ENCODE measurements at regions not wholly inside any gene's neighbourhood (a gene's known extent, or its start where the extent isn't known, plus 50 kb on each side); places are given as distances from the start of the nearest gene placed in this dataset.

- DNase-seq (ENCODE audit: low read depth in 4 of 4, low spot score in 3 of 4) = no peak
Observed at GRCh38 chr18:5091741-5092140, 105.3 kb downstream of the AKAIN1 start.

DNA sequence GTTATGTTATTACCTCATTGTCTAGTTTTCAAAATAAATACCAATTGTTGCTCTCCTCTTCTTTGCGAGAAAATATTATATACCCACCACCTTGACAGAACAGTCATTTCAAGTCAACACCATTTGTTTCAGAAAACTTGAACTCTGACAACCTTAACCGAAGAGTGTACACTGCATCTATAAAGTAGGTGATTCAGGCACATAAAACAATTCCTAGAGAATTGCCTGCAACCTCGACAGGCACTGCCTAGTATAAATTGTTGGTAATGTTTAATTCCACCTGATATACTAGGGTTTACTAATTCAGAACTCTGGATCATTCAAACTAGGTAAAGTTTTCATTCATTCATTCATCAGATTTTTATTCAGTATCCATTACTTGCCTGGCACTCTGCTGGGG lies 121.8 kb downstream of the AKAIN1 start:
- no peak for DNase-seq (ENCODE audit: low read depth in 4 of 4, low spot score in 3 of 4)

DNA sequence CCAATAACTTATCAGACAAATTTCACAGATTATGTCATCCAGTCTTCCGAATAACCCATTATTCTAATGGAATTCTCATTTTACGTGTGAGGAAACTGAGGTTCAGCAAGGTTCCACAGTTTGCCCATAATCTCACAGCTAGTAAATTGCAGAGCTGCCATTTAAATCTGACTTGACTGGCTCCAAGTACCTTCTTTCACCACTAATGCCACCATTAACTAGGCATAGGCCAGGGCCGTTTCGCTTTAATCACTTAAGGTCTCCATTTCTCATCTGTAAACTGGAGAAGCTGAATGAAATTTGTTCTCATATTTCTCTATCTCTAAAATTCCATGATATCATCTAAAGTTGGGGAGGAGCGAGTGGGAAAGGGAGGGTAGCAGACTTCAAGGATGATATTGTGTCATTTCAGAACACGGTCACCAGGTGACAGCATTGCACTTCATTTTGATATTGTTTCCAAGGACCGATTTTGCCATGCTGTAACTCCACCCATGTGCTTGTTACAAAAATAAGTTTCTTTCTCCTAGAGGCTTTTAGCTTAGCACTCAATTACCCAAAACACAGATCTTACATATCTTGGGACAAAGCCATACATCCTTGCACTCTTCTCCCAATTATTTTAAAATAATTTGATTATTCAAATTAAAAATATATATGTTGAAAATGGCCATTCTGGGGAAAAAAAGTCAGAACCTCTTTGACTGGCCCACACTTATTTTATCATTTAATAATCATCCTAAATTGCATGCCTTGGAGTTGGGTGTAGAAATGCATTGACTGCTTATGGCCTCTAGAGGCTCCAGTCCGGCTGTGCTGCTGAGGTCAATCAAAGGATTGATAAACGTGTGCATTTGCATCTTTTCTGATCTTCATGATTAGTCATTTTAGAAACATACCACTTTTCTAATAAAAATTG lies 123.8 kb downstream of the AKAIN1 start:
- DNase-seq (ENCODE audit: low read depth in 4 of 4, low spot score in 3 of 4) = peak in 3 of 4 donors; percentile 8 to 11 (median 10)

DNA sequence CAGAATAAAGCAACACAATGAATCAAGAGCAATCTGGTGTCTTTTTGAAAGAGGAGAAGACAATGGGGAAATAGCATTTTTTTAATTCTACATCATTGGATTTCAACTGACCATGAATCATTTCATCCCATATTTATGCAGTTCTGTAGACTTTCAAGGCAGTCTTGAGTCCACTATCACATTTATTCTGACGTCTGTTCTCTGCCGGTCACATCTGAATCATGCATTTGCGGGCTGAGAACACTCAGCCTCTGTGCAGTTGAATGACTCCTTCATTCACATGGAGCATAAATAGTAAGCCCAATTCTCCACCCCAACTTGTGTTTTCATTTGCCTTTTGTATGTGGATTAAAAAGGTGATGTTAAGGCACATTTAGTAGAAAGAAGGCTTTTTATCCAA lies 128.2 kb downstream of the AKAIN1 start:
- no peak for DNase-seq (ENCODE audit: low read depth in 4 of 4, low spot score in 3 of 4)

DNA sequence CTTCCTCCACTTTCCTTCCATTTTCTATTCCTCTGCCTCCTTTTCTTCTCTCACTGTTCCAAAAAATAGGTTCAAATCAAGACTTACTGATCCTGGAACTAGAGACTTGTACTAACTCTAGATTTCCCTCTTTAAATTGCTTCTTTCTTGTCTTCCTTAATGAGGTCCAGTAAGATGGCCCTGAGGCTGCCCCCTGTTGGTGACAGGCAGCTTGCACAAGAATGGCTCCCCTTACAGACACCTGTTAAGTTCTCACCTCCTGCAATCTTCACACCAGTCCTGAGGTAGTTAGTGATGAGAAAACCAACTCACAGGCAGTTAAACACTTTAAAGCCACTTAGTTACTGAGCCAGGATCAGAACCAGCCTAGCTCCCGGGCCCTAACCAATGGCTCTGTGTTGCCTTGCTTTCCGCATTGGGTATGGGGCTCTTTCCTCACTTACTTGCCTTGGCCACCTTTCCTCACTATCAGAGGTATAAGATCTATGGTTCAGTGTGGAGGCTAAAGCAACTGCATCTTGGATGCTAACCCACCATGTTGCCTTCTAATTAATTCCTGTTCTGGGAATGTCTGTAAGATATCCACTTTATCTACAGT lies 130.6 kb downstream of the AKAIN1 start:
- DNase-seq (ENCODE audit: low read depth in 4 of 4, low spot score in 3 of 4) = no peak

DNA sequence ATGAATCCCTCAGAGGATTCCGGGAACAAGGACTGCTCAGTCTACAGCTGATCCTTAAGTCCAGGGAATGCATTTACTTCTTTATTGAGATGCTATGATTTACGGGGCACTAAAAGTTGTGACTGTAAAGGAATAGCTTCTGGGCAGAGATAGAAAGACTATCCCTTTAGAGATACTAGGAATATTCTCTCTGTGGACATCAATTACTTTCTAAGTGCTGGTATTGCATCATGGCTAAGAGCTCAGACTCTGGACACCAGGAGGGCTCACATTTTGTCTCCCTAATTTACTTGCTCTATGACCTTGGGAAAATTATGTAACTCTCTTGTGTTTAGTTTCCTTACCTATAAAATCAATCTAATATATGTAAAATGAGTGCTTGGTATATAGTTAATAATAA lies 131.4 kb downstream of the AKAIN1 start:
- no peak for DNase-seq (ENCODE audit: low read depth in 4 of 4, low spot score in 3 of 4)

DNA sequence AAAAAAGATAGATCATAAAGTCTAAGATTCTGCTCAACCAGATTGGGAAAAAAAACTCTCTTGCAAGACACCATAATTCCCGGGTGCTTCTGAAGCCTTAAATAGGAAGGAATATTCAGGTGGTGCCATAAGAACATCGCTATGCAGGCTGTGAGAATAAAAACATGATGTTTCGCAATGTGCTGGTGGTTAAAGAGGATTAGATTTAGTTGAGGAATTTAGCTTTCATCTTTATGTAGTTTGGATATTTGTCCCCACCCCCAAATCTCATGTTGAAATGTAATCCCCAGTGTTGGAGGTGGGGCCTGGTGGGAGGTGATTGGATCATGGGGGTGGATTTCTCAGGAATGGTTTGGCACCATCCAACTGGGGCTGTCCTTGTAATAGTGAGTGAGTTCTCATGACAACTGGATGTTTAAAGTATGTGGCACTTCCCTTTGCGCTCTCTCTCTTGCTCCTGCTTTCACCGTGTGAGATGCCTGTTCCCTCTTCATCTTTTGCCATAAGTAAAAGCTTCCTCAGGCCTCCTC lies 132.2 kb downstream of the AKAIN1 start:
- DNase-seq (ENCODE audit: low read depth in 4 of 4, low spot score in 3 of 4) = no peak

DNA sequence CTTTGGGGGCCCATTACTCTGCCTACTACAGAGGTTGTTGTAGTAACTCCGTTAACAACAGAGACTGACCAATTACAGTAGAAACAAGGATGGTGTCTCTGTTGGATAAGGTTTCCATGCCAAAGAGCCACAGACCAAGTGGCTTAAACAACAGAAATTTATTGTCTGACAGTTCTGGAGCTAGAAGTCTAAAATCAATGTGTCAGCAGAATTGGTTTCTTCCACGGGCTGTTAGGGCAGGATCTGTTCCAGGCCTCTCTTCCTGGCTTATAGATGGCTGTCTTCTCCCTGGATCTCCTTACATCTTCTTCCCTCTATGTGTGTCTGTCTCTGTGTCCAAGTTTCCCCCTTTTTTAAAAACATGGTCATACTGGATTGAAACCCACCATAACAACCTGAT lies 135.3 kb downstream of the AKAIN1 start:
- no peak for DNase-seq (ENCODE audit: low read depth in 4 of 4, low spot score in 3 of 4)

- DNase-seq (ENCODE audit: low read depth in 4 of 4, low spot score in 3 of 4) = no peak
Observed at GRCh38 chr18:5060543-5060942, 136.5 kb downstream of the AKAIN1 start.

- DNase-seq (ENCODE audit: low read depth in 4 of 4, low spot score in 3 of 4) = no peak
Observed at GRCh38 chr18:5059696-5060032, 137.4 kb downstream of the AKAIN1 start.

- no peak for DNase-seq (ENCODE audit: low read depth in 4 of 4, low spot score in 3 of 4)
Observed at GRCh38 chr18:5058768-5059695, 138.0 kb downstream of the AKAIN1 start.

GRCh38 chr18:5057386-5058348 lies 139.4 kb downstream of the AKAIN1 start:
- peak in 3 of 4 donors; percentile 26 to 50 (median 36) for DNase-seq (ENCODE audit: low read depth in 4 of 4, low spot score in 3 of 4)

DNA sequence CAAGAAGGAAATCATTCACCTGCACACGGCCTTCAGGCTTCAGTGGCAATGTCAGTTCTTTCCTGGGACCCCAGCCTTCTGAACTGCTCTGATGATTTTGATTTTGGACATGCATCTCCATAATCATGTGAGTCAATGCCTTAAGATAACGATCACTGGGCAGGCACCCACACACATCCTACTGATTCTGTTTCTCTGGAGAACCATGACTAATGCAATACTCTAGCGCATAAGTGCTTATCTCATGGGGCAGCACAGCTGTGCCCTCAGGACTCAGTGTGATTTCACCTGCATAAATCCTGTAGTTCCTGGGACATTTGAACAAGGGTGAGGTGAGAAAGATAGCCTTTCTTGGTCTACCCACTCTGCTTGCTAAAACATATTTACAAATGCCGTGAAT lies 144.6 kb downstream of the AKAIN1 start:
- DNase-seq (ENCODE audit: low read depth in 4 of 4, low spot score in 3 of 4) = no peak

GRCh38 chr18:5051207-5051606 lies 145.8 kb downstream of the AKAIN1 start:
- DNase-seq (ENCODE audit: low read depth in 4 of 4, low spot score in 3 of 4) = no peak

DNA sequence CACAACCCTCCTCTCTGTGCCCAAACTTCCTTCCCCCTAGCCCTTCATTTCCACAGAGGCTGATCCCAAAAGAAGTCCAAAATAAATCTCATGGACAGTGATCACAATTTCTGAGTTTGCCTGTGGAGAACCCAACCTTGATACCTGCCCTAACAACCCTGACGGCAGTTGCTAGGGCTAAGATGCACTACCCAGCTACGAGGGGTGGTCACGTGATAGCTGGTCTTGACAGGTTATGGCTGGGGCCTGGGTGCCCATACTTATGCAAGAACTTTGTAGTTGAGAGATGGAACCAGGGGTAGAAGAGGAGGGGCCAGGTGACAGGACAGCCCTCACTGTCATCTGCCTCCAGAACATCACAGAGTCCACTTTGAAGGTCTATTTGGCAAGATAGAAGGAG lies 147.9 kb downstream of the AKAIN1 start:
- no peak for DNase-seq (ENCODE audit: low read depth in 4 of 4, low spot score in 3 of 4)

GRCh38 chr18:5040476-5040875 lies 156.6 kb downstream of the AKAIN1 start:
- DNase-seq (ENCODE audit: low read depth in 4 of 4, low spot score in 3 of 4) = no peak

GRCh38 chr18:5036523-5036922 lies 160.5 kb downstream of the AKAIN1 start:
- no peak for DNase-seq (ENCODE audit: low read depth in 4 of 4, low spot score in 3 of 4)

- DNase-seq (ENCODE audit: low read depth in 4 of 4, low spot score in 3 of 4) = no peak
Observed at GRCh38 chr18:5031216-5031615, 165.8 kb downstream of the AKAIN1 start.

DNA sequence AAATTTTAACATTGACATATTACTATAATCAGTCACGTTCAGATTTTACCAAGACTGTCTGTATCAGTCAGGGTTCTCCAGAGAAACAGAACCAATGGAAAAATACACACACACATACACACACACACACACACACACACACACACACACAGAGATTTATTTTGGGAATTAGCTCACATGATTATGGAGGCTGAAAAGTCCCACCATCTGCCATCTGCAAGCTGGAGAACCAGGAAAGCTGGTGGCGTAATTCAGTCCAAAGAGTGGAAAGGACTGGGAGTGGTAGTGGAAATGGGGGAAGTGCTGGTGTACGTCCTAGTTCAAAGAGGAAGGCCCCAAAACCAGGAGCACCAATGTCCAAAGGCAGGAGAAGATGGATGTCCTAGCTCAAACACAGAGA lies 166.4 kb downstream of the AKAIN1 start:
- no peak for DNase-seq (ENCODE audit: low read depth in 4 of 4, low spot score in 3 of 4)

DNA sequence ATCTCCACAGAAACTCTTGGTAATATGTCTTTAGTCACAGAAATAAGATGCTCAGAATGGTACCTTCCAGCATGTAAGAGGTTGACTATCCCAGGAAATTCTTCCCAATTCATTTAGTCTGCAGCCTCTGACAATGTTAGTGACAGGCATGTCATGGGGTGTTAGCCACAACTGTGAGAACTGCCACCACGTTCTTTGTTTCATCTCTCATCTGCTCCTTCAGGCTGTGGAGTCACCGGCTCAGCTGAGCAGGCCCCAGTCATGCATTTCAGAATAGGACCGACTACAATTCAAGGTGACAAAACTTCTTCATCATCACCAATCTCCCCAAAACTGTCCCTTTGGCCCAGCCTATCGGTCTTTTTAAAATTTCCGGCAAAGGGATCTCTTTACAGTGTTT lies 167.5 kb downstream of the AKAIN1 start:
- no peak for DNase-seq (ENCODE audit: low read depth in 4 of 4, low spot score in 3 of 4)
